Spleen (tissue), 7 donors: ENCODE measurements at regions not wholly inside any gene's neighbourhood (a gene's known extent, or its start where the extent isn't known, plus 50 kb on each side); places are given as distances from the start of the nearest gene placed in this dataset.

Experiments used
- POLR2A ChIP-seq, 3 donors: fragments of 450-650 bp; IDR thresholded peaks; one replicate each; pipeline ENCODE4 v1.5.1; 2017; ENCODE audit warnings: antibody characterized with exemption in 3 of 3, mild to moderate bottlenecking in 1 of 3
- POLR2AphosphoS5 ChIP-seq, 3 donors: sonication (generic); formaldehyde crosslinking; IDR thresholded peaks; one replicate each; pipeline ENCODE4 v1.5.1; 2017; ENCODE audit warnings: antibody characterized with exemption in 3 of 3
- TF ChIP-seq, protein P1 (sequence below), 11 experiments: fragments of 200-600 bp in 7 of 11; fragments of 450-650 bp in 4 of 11; sonication (generic) in 4 of 11; IDR thresholded peaks in 8 of 11; conservative IDR thresholded peaks in 3 of 11; 1 replicate in 7 of 11; 2 replicates in 4 of 11; pipeline versions ENCODE4 v1.4.0 to v1.8.0; 2016 to 2021; ENCODE audit warnings: antibody characterized with exemption in 11 of 11, inconsistent platforms in 4 of 11, mild to moderate bottlenecking in 1 of 11
- donor health status: DM: no; HTN: no; CAD: no; lungs with moderate emphysema.
- donor health status: DM: no; HTN: no; CAD: no.
- donor health status: DM: no; HTN: no; CAD: no.

DNA sequence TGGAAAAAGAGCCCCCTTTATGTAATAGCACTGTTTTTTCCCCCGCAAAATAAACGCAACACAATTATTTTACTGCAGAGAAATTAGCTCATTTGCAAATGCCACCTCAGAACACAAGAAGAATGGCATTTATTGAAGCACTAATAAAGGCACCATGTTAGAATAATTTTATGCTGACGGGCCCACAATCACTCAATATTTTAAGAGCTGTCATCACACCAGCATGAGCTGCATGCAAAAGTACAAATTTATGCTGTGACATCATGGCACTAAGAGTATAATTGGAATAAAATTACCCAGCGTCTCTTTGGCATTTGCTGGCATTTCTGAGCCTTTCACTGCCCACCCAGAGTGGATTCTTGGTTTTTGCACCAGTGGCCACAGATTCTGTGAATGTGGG is 364.6 kb downstream of the TLE4 start:
- TF ChIP-seq, protein P1, sequence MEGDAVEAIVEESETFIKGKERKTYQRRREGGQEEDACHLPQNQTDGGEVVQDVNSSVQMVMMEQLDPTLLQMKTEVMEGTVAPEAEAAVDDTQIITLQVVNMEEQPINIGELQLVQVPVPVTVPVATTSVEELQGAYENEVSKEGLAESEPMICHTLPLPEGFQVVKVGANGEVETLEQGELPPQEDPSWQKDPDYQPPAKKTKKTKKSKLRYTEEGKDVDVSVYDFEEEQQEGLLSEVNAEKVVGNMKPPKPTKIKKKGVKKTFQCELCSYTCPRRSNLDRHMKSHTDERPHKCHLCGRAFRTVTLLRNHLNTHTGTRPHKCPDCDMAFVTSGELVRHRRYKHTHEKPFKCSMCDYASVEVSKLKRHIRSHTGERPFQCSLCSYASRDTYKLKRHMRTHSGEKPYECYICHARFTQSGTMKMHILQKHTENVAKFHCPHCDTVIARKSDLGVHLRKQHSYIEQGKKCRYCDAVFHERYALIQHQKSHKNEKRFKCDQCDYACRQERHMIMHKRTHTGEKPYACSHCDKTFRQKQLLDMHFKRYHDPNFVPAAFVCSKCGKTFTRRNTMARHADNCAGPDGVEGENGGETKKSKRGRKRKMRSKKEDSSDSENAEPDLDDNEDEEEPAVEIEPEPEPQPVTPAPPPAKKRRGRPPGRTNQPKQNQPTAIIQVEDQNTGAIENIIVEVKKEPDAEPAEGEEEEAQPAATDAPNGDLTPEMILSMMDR (IDR thresholded peaks at IDR 0.05 in 8 of 11, conservative IDR thresholded peaks at IDR 0.05 in 3 of 11): no peak
- no peak for TF ChIP-seq POLR2A (IDR thresholded peaks at IDR 0.05)
- TF ChIP-seq POLR2AphosphoS5 (IDR thresholded peaks at IDR 0.05): no peak
